ENCODE measurements at regions not wholly inside any gene's neighbourhood (a gene's known extent, or its start where the extent isn't known, plus 50 kb on each side); places are given as distances from the start of the nearest gene placed in this dataset.
A peak's percentile ranks its signal among the peaks of the same experiment; 100 is the strongest.

- no peaks in the 10 kb centered on the region for H3K27me3 ChIP-seq
- 39 to 50% (median 41%) methylated on average over 4 of the region's 4 CpGs for WGBS, 4 donors
- no peak for DNase-seq
Observed at GRCh38 chr4:14069886-14070285, 442.4 kb upstream of the BOD1L1 start.

GRCh38 chr4:14070289-14070880 lies 442.9 kb upstream of the BOD1L1 start:
- intact Hi-C loops (cut with DNase I) = no loop called here
- H3K27ac ChIP-seq = no peak overlapping the region
- TF ChIP-seq CTCF (IDR thresholded peaks at IDR 0.05) (no peak), POLR2A (IDR thresholded peaks at IDR 0.05) (no peak)
- H3K9me3 ChIP-seq (replicated peaks in 1 of 3) = no peaks in the 10 kb centered on the region
- 36 to 49% (median 45%) methylated on average over 5 of the region's 5 CpGs for WGBS, 4 donors
- H3K27me3 ChIP-seq = no peaks in the 10 kb centered on the region
- H3K4me1 ChIP-seq (replicated peaks in 1 of 2) = peaks cover 0 to 16% of the 10 kb centered on the region in 2 donors
- H3K36me3 ChIP-seq (replicated peaks in 1 of 2) = no peaks in the 10 kb centered on the region
- H3K4me3 ChIP-seq = no peak overlapping the region
- peak in 4 of 7 donors; percentile 15 to 39 (median 26) for DNase-seq

More at GRCh38 chr4:14069886-14070285, 442.4 kb upstream of the BOD1L1 start:
- intact Hi-C loops (cut with DNase I) = no loop called here
- Histone ChIP-seq H3K9me3 (replicated peaks in 1 of 3) (no peaks in the 10 kb centered on the region), H3K36me3 (replicated peaks in 1 of 2) (no peaks in the 10 kb centered on the region), H3K27ac (no peak overlapping the region), H3K4me1 (replicated peaks in 1 of 2) (peaks cover 0 to 16% of the 10 kb centered on the region in 2 donors), H3K4me3 (no peak overlapping the region)
- TF ChIP-seq CTCF (IDR thresholded peaks at IDR 0.05) = no peak
- TF ChIP-seq POLR2A (IDR thresholded peaks at IDR 0.05) = no peak

- intact Hi-C loops (cut with DNase I) = no loop called here
- H3K27ac ChIP-seq = no peak overlapping the region
- TF ChIP-seq CTCF (IDR thresholded peaks at IDR 0.05) = no peak
- no peak for TF ChIP-seq POLR2A (IDR thresholded peaks at IDR 0.05)
Observed at GRCh38 chr4:14072506-14072905, 445.0 kb upstream of the BOD1L1 start.

GRCh38 chr4:14076776-14077175 lies 449.3 kb upstream of the BOD1L1 start:
- DNase-seq = no peak
- no peak overlapping the region for H3K4me3 ChIP-seq
- no peaks in the 10 kb centered on the region for H3K4me1 ChIP-seq (replicated peaks in 1 of 2)
- intact Hi-C loops (cut with DNase I) = no loop called here
- H3K27me3 ChIP-seq = no peaks in the 10 kb centered on the region
- H3K9me3 ChIP-seq (replicated peaks in 1 of 3) = no peaks in the 10 kb centered on the region
- TF ChIP-seq POLR2A (IDR thresholded peaks at IDR 0.05) = no peak
- no peak for TF ChIP-seq CTCF (IDR thresholded peaks at IDR 0.05)
- WGBS, 4 donors = 75 to 89% (median 82%) methylated on average over 3 of the region's 3 CpGs
- no peaks in the 10 kb centered on the region for H3K36me3 ChIP-seq (replicated peaks in 1 of 2)
- no peak overlapping the region for H3K27ac ChIP-seq

More at GRCh38 chr4:14072506-14072905, 445.0 kb upstream of the BOD1L1 start:
- no peak for DNase-seq
- peaks cover 0 to 16% of the 10 kb centered on the region in 2 donors for H3K4me1 ChIP-seq (replicated peaks in 1 of 2)
- no peaks in the 10 kb centered on the region for H3K27me3 ChIP-seq
- no peaks in the 10 kb centered on the region for H3K36me3 ChIP-seq (replicated peaks in 1 of 2)
- H3K4me3 ChIP-seq = no peak overlapping the region
- no peaks in the 10 kb centered on the region for H3K9me3 ChIP-seq (replicated peaks in 1 of 3)

All from adrenal gland (tissue), 9 donors.